ENCODE measurements at regions not wholly inside any gene's neighbourhood (a gene's known extent, or its start where the extent isn't known, plus 50 kb on each side); places are given as distances from the start of the nearest gene placed in this dataset.

GRCh38 chr3:147619921-147620560 is 210.9 kb downstream of the ZIC1 start:
- Histone ChIP-seq H3K9me2 (ENCODE audit: insufficient read depth) (no peaks in the 10 kb centered on the region), H2AFZ (peak overlapping the region; percentile 61; the same call in 1 of the 2 replicates), H4K20me1 (replicated peaks; ENCODE audit: insufficient read depth) (no peaks in the 10 kb centered on the region), H3F3A (replicated peaks; ENCODE audit: low read depth) (no peaks in the 10 kb centered on the region), H3K4me3 (no peak overlapping the region), H3K79me2 (replicated peaks; ENCODE audit: insufficient read depth) (no peaks in the 10 kb centered on the region), H3K4me2 (peak overlapping the region; percentile 48; the same call in 1 of the 2 replicates), H3K36me3 (ENCODE audit: insufficient read depth) (no peaks in the 10 kb centered on the region), H3K27me3 (ENCODE audit: insufficient read depth) (no peaks in the 10 kb centered on the region), H3K4me1 (ENCODE audit: insufficient read depth) (peaks cover 22% of the 10 kb centered on the region), H3K27ac (ENCODE audit: low read depth) (0 out of 2 replicates have a peak overlapping the region, but pooled peaks have one; percentile 11)
- no peaks in the 10 kb centered on the region for H3K9me3 Mint-ChIP-seq
- no peak for ATAC-seq
- peaks cover 27% of the 10 kb centered on the region for H3K4me1 Mint-ChIP-seq
- no peak overlapping the region for H3K4me3 Mint-ChIP-seq
- H3K36me3 Mint-ChIP-seq (ENCODE audit: low read depth), result no peaks in the 10 kb centered on the region
- TF ChIP-seq CREB1 (CRISPR knock-in tag; IDR thresholded peaks at IDR 0.05; ENCODE audit: low read depth), result no peak
- TF ChIP-seq REST (IDR thresholded peaks at IDR 0.05; ENCODE audit: unreplicated experiment), result no peak
- no peak for TF ChIP-seq STAT1 (IDR thresholded peaks at IDR 0.05; ENCODE audit: unreplicated experiment)
- TF ChIP-seq EZH2phosphoT487 (IDR thresholded peaks at IDR 0.05; ENCODE audit: unreplicated experiment), result no peak
- TF ChIP-seq JUNB (IDR thresholded peaks at IDR 0.05; ENCODE audit: unreplicated experiment), result no peak
- TF ChIP-seq ETS1 (IDR thresholded peaks at IDR 0.05), result no peak
- TF ChIP-seq ZNF114 (CRISPR knock-in tag; IDR thresholded peaks at IDR 0.05), result no peak
- no peak for TF ChIP-seq ZNF331 (CRISPR knock-in tag; IDR thresholded peaks at IDR 0.05; ENCODE audit: low read depth)
- no peaks in the 10 kb centered on the region for H3K27me3 Mint-ChIP-seq (ENCODE audit: insufficient read depth, low read depth, poor library complexity)
- no peak for DNase-seq (ENCODE audit: low spot score)
- peak overlapping the region; percentile 47 for H3K27ac Mint-ChIP-seq

- H3K9me2 ChIP-seq (ENCODE audit: insufficient read depth), result no peaks in the 10 kb centered on the region
- no peaks in the 10 kb centered on the region for H3K36me3 ChIP-seq (ENCODE audit: insufficient read depth)
- H3K4me3 ChIP-seq, result no peak overlapping the region
- H3K27ac ChIP-seq (ENCODE audit: low read depth), result no peak overlapping the region
- no peaks in the 10 kb centered on the region for H3F3A ChIP-seq (replicated peaks; ENCODE audit: low read depth)
- H3K4me2 ChIP-seq, result no peak overlapping the region
- ATAC-seq, result no peak
- Mint-ChIP-seq H3K9me3 (no peaks in the 10 kb centered on the region), H3K36me3 (ENCODE audit: low read depth) (no peaks in the 10 kb centered on the region), H3K4me1 (peaks cover 22% of the 10 kb centered on the region), H3K27me3 (ENCODE audit: insufficient read depth, low read depth, poor library complexity) (no peaks in the 10 kb centered on the region), H3K27ac (peak overlapping the region; percentile 6; the same call in 1 of the 2 replicates), H3K4me3 (no peak overlapping the region)
- no peaks in the 10 kb centered on the region for H3K27me3 ChIP-seq (ENCODE audit: insufficient read depth)
- no peak for DNase-seq (ENCODE audit: low spot score)
- peaks cover 22% of the 10 kb centered on the region for H3K4me1 ChIP-seq (ENCODE audit: insufficient read depth)
- no peak overlapping the region for H2AFZ ChIP-seq
- H3K79me2 ChIP-seq (replicated peaks; ENCODE audit: insufficient read depth), result no peaks in the 10 kb centered on the region
- no peaks in the 10 kb centered on the region for H4K20me1 ChIP-seq (replicated peaks; ENCODE audit: insufficient read depth)
- no peak for TF ChIP-seq CTCF (conservative IDR thresholded peaks at IDR 0.05; ENCODE audit: low read depth in 2 of 2)
- no peak for TF ChIP-seq EZH2phosphoT487 (IDR thresholded peaks at IDR 0.05; ENCODE audit: unreplicated experiment)
- no peak for TF ChIP-seq ETS1 (IDR thresholded peaks at IDR 0.05)
- no peak for TF ChIP-seq ZNF331 (CRISPR knock-in tag; IDR thresholded peaks at IDR 0.05; ENCODE audit: low read depth)
- TF ChIP-seq POLR2AphosphoS5 (IDR thresholded peaks at IDR 0.05; ENCODE audit: low read depth), result no peak
- TF ChIP-seq JUNB (IDR thresholded peaks at IDR 0.05; ENCODE audit: unreplicated experiment), result no peak
- no peak for TF ChIP-seq STAT1 (IDR thresholded peaks at IDR 0.05; ENCODE audit: unreplicated experiment)
- TF ChIP-seq ZNF114 (CRISPR knock-in tag; IDR thresholded peaks at IDR 0.05), result no peak
- TF ChIP-seq EZH2 (IDR thresholded peaks at IDR 0.05; ENCODE audit: low read depth, unreplicated experiment), result no peak
These were observed 211.7 kb downstream of the ZIC1 start for GRCh38 chr3:147620906-147621305.

Measured in GM23338 (cell line).